ENCODE measurements at regions not wholly inside any gene's neighbourhood (a gene's known extent, or its start where the extent isn't known, plus 50 kb on each side); places are given as distances from the start of the nearest gene placed in this dataset.

DNA sequence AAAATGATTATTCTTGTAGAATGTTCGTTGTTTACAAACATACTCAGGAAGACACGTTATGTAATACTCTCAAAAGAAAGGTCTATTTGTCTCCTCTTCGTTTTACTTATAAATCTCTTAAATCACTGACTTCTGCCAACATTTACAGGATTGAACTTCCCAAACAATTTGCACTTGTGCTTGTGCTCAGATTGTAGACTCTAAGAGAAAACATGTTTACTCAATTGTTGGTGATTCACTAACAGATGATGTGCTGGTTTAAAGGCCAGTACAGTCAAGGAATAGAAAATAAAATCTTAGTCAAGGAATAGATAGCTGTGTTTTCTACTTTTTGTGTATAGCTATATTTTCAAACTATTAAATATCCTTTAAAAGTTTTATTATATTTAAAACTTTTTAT lies 172.8 kb downstream of the GJA1 start:
- TF ChIP-seq, protein P1, sequence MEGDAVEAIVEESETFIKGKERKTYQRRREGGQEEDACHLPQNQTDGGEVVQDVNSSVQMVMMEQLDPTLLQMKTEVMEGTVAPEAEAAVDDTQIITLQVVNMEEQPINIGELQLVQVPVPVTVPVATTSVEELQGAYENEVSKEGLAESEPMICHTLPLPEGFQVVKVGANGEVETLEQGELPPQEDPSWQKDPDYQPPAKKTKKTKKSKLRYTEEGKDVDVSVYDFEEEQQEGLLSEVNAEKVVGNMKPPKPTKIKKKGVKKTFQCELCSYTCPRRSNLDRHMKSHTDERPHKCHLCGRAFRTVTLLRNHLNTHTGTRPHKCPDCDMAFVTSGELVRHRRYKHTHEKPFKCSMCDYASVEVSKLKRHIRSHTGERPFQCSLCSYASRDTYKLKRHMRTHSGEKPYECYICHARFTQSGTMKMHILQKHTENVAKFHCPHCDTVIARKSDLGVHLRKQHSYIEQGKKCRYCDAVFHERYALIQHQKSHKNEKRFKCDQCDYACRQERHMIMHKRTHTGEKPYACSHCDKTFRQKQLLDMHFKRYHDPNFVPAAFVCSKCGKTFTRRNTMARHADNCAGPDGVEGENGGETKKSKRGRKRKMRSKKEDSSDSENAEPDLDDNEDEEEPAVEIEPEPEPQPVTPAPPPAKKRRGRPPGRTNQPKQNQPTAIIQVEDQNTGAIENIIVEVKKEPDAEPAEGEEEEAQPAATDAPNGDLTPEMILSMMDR (IDR thresholded peaks at IDR 0.05) = no peak
- no peaks in the 10 kb centered on the region for H3K4me1 ChIP-seq
- peak overlapping the region; percentile 53 for H2AFZ ChIP-seq
- H3K27ac ChIP-seq = no peak overlapping the region
- no peaks in the 10 kb centered on the region for H3K9me3 ChIP-seq (ENCODE audit: control insufficient read depth, low read length)
- no peaks in the 10 kb centered on the region for H3K36me3 ChIP-seq (ENCODE audit: control insufficient read depth, insufficient read depth, low read length)
- H3K9ac ChIP-seq = no peak overlapping the region
- no peaks in the 10 kb centered on the region for H3K27me3 ChIP-seq (ENCODE audit: control insufficient read depth, insufficient read depth, low read length)
- H3K79me2 ChIP-seq = no peaks in the 10 kb centered on the region
- H3K4me3 ChIP-seq (ENCODE audit: low read depth, low read length) = no peak overlapping the region
- no peak overlapping the region for H3K4me2 ChIP-seq (ENCODE audit: low read length)

GRCh38 chr6:121609281-121609680 lies 173.8 kb downstream of the GJA1 start:
- H3K4me2 ChIP-seq (ENCODE audit: low read length) = no peak overlapping the region
- TF ChIP-seq, protein P1 (IDR thresholded peaks at IDR 0.05) = no peak
- no peaks in the 10 kb centered on the region for H3K79me2 ChIP-seq

DNA sequence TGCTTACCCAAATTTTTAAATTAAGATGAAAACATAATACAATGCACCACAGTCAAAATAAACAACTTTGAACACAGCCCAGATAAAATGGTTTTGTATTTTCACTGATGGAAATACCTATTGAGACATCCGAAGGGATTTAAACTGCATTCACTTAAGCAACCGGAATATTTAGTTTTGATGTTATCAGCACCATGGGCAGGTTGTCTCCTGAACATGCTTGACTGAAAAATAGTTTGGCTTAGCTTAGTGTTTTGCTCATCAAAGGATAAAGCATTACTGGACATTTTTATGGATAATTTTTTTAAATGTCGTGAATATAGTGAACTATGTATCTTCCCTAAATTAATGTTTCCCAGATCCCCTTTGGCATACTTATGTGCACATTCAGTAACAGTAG lies 177.5 kb downstream of the GJA1 start:
- TF ChIP-seq, protein P1 (IDR thresholded peaks at IDR 0.05) = no peak
- no peak overlapping the region for H3K4me3 ChIP-seq (ENCODE audit: low read depth, low read length)
- no peaks in the 10 kb centered on the region for H3K4me1 ChIP-seq
- peak overlapping the region; percentile 9 for H3K4me2 ChIP-seq (ENCODE audit: low read length)
- H3K27me3 ChIP-seq (ENCODE audit: control insufficient read depth, insufficient read depth, low read length) = no peaks in the 10 kb centered on the region
- H3K36me3 ChIP-seq (ENCODE audit: control insufficient read depth, insufficient read depth, low read length) = no peaks in the 10 kb centered on the region
- peak overlapping the region; percentile 39 for H2AFZ ChIP-seq
- no peaks in the 10 kb centered on the region for H3K79me2 ChIP-seq
- no peak overlapping the region for H3K9ac ChIP-seq
- no peaks in the 10 kb centered on the region for H3K9me3 ChIP-seq (ENCODE audit: control insufficient read depth, low read length)
- no peak overlapping the region for H3K27ac ChIP-seq

More at GRCh38 chr6:121609281-121609680, 173.8 kb downstream of the GJA1 start:
- Histone ChIP-seq H3K27ac (no peak overlapping the region), H2AFZ (no peak overlapping the region), H3K9me3 (ENCODE audit: control insufficient read depth, low read length) (no peaks in the 10 kb centered on the region), H3K27me3 (ENCODE audit: control insufficient read depth, insufficient read depth, low read length) (no peaks in the 10 kb centered on the region), H3K36me3 (ENCODE audit: control insufficient read depth, insufficient read depth, low read length) (no peaks in the 10 kb centered on the region), H3K9ac (no peak overlapping the region), H3K4me3 (ENCODE audit: low read depth, low read length) (no peak overlapping the region), H3K4me1 (no peaks in the 10 kb centered on the region)

- H3K27me3 ChIP-seq (ENCODE audit: control insufficient read depth, insufficient read depth, low read length) = no peaks in the 10 kb centered on the region
- TF ChIP-seq, protein P1 (IDR thresholded peaks at IDR 0.05) = no peak
- no peak overlapping the region for H3K27ac ChIP-seq
- H3K9ac ChIP-seq = no peak overlapping the region
- H3K4me2 ChIP-seq (ENCODE audit: low read length) = no peak overlapping the region
- H3K4me1 ChIP-seq = no peaks in the 10 kb centered on the region
- no peak overlapping the region for H3K4me3 ChIP-seq (ENCODE audit: low read depth, low read length)
- no peaks in the 10 kb centered on the region for H3K9me3 ChIP-seq (ENCODE audit: control insufficient read depth, low read length)
- H3K79me2 ChIP-seq = no peaks in the 10 kb centered on the region
- H3K36me3 ChIP-seq (ENCODE audit: control insufficient read depth, insufficient read depth, low read length) = no peaks in the 10 kb centered on the region
- peak overlapping the region; percentile 1 for H2AFZ ChIP-seq
Measured at GRCh38 chr6:121614115-121614514, 178.7 kb downstream of the GJA1 start.

- Histone ChIP-seq H3K4me1 (no peaks in the 10 kb centered on the region), H3K9me3 (ENCODE audit: control insufficient read depth, low read length) (no peaks in the 10 kb centered on the region), H3K4me3 (ENCODE audit: low read depth, low read length) (no peak overlapping the region), H3K9ac (no peak overlapping the region), H3K27me3 (ENCODE audit: control insufficient read depth, insufficient read depth, low read length) (no peaks in the 10 kb centered on the region), H3K36me3 (ENCODE audit: control insufficient read depth, insufficient read depth, low read length) (no peaks in the 10 kb centered on the region), H2AFZ (no peak overlapping the region), H3K4me2 (ENCODE audit: low read length) (no peak overlapping the region), H3K27ac (no peak overlapping the region), H3K79me2 (no peaks in the 10 kb centered on the region)
- TF ChIP-seq, protein P1 (IDR thresholded peaks at IDR 0.05) = peak; percentile 31
Measured at GRCh38 chr6:121615493-121615892, 180.0 kb downstream of the GJA1 start.

All from parathyroid adenoma (tissue), 2 donors.